ENCODE measurements at regions not wholly inside any gene's neighbourhood (a gene's known extent, or its start where the extent isn't known, plus 50 kb on each side); places are given as distances from the start of the nearest gene placed in this dataset.

DNA sequence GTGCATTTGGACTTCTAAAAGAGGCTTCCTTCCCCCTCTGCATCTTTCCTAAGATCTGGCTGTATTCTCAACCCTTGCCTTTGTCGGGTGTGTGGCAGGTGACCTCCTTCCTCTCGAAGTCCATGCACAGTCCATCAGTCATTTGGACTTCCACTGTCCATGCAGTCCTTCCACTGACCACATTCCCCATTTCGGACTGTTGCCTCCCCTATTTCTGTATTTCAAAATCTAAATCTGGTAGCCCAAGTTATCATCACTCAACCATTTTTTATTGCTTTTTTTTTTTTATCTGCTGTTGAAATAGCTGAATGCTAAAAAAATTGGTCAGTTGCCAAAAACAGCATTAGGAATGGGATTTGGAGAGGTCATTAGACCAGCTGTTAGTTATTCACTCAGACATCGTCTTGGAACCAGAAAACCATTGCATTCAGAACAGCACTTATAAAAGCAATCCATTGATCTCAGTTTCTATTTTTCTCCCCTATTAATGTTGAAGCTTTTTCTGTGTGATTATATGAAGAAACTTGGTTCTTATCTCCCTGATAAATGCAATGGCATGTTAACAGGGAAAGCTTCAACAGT, 575.6 kb downstream of the KIF20B start:
- no peak overlapping the region for H3K4me3 Mint-ChIP-seq (ENCODE audit: low read depth)
- TF ChIP-seq, protein P1, sequence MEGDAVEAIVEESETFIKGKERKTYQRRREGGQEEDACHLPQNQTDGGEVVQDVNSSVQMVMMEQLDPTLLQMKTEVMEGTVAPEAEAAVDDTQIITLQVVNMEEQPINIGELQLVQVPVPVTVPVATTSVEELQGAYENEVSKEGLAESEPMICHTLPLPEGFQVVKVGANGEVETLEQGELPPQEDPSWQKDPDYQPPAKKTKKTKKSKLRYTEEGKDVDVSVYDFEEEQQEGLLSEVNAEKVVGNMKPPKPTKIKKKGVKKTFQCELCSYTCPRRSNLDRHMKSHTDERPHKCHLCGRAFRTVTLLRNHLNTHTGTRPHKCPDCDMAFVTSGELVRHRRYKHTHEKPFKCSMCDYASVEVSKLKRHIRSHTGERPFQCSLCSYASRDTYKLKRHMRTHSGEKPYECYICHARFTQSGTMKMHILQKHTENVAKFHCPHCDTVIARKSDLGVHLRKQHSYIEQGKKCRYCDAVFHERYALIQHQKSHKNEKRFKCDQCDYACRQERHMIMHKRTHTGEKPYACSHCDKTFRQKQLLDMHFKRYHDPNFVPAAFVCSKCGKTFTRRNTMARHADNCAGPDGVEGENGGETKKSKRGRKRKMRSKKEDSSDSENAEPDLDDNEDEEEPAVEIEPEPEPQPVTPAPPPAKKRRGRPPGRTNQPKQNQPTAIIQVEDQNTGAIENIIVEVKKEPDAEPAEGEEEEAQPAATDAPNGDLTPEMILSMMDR (IDR thresholded peaks at IDR 0.05; ENCODE audit: unreplicated experiment): no peak
- H3K36me3 Mint-ChIP-seq (ENCODE audit: insufficient read depth): no peaks in the 10 kb centered on the region
- H3K4me1 Mint-ChIP-seq (ENCODE audit: low read depth): no peaks in the 10 kb centered on the region
- no peak overlapping the region for H3K27ac Mint-ChIP-seq
- no peaks in the 10 kb centered on the region for H3K9me3 Mint-ChIP-seq (ENCODE audit: low read depth)
- no peaks in the 10 kb centered on the region for H3K27me3 Mint-ChIP-seq
- no peak for DNase-seq (ENCODE audit: low spot score, unreplicated experiment)

DNA sequence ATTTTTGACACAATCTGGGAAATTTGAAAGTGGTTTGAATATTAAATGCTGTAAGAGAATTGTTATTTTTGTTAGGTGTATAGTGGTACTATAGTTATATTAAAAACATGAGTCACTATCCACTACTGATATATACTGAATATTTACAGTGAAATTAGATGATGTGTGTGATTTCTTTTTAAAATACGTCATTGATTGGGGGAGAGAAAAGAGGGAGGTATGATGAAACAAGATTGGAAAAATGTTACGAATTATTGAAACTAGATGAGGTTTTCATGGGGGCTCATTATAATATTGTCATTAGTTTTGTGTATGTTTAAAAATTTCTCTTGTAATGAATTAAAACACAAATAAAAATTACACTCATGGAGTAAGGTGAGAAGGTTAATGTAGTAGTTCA, 571.4 kb downstream of the HTR7 start:
- TF ChIP-seq, protein P1 (IDR thresholded peaks at IDR 0.05; ENCODE audit: unreplicated experiment): no peak
- H3K4me3 Mint-ChIP-seq (ENCODE audit: low read depth): no peak overlapping the region
- H3K4me1 Mint-ChIP-seq (ENCODE audit: low read depth): no peaks in the 10 kb centered on the region
- no peaks in the 10 kb centered on the region for H3K27me3 Mint-ChIP-seq
- H3K27ac Mint-ChIP-seq: no peak overlapping the region
- H3K9me3 Mint-ChIP-seq (ENCODE audit: low read depth): no peaks in the 10 kb centered on the region
- no peaks in the 10 kb centered on the region for H3K36me3 Mint-ChIP-seq (ENCODE audit: insufficient read depth)
- no peak for DNase-seq (ENCODE audit: low spot score, unreplicated experiment)

DNA sequence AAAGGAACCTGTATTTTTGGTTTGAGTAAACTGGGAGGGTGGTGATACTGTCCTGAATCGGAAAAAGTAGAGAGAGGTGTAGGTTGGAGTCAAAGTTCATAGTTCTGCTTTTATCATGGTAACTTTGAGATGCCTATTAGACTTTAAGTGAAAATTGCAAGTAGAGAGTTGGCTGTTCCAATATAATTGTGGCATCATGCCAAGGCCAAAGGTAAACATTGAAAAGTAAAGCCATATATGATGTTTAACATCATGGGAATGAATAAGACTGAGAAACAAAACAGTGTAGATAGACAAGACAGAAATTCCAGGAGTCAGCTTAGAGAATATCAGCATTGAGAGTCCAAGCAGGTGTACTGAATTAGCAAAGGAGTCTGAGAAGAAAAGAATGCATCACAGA, 570.9 kb downstream of the HTR7 start:
- no peaks in the 10 kb centered on the region for H3K36me3 Mint-ChIP-seq (ENCODE audit: insufficient read depth)
- TF ChIP-seq, protein P1 (IDR thresholded peaks at IDR 0.05; ENCODE audit: unreplicated experiment): no peak
- no peaks in the 10 kb centered on the region for H3K27me3 Mint-ChIP-seq
- H3K4me3 Mint-ChIP-seq (ENCODE audit: low read depth): no peak overlapping the region
- no peaks in the 10 kb centered on the region for H3K4me1 Mint-ChIP-seq (ENCODE audit: low read depth)
- no peak for DNase-seq (ENCODE audit: low spot score, unreplicated experiment)
- no peak overlapping the region for H3K27ac Mint-ChIP-seq
- no peaks in the 10 kb centered on the region for H3K9me3 Mint-ChIP-seq (ENCODE audit: low read depth)

DNA sequence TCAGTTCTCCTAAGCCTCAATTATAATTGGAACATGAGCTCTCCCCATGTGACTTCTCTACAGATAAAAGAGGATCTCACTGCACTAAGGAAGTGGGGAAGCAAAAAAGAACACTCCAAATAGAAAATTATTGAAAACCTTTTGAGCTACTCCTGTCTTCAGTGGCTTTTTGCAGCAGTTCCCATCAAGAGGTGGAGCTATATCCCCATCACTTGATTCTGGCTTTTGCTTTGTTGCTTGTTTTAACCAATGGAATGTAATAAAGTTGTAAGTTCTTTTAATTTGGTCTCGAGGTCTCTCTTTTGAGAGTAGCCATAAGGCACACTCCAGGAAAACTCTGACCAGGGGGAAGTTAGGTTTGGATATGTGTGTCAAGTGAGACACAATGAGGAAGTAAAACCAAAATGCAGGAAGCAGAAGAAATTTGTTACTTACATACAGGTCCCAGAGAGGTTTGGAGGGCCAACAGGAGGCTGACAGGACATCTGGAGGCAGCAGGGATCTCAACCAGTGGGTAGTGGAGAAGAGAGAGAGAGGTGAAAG, 569.4 kb downstream of the HTR7 start:
- DNase-seq (ENCODE audit: low spot score, unreplicated experiment): no peak
- H3K27ac Mint-ChIP-seq: no peak overlapping the region
- H3K4me3 Mint-ChIP-seq (ENCODE audit: low read depth): no peak overlapping the region
- no peaks in the 10 kb centered on the region for H3K27me3 Mint-ChIP-seq
- no peaks in the 10 kb centered on the region for H3K9me3 Mint-ChIP-seq (ENCODE audit: low read depth)
- TF ChIP-seq, protein P1 (IDR thresholded peaks at IDR 0.05; ENCODE audit: unreplicated experiment): no peak
- no peaks in the 10 kb centered on the region for H3K4me1 Mint-ChIP-seq (ENCODE audit: low read depth)
- no peaks in the 10 kb centered on the region for H3K36me3 Mint-ChIP-seq (ENCODE audit: insufficient read depth)

DNA sequence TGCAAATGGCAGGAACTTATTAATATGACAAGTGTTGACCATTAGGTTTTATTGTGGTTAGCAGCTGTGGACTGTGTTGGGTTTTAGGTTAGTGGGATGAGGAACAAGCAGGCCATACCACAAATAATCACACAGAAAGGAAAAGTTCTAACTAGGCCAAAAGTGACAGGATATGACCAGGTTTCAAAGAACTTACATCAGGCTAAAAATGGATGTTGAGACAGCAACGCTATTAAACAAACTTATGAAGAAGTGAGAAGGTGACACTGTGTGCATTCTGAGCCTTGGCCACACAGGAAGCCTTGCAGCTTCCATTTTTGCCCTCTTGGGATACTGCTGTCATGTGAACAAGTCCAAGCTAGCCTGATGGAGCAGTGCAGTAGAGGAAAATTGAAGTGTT, 568.8 kb downstream of the HTR7 start:
- no peaks in the 10 kb centered on the region for H3K9me3 Mint-ChIP-seq (ENCODE audit: low read depth)
- no peaks in the 10 kb centered on the region for H3K36me3 Mint-ChIP-seq (ENCODE audit: insufficient read depth)
- H3K4me3 Mint-ChIP-seq (ENCODE audit: low read depth): no peak overlapping the region
- TF ChIP-seq, protein P1 (IDR thresholded peaks at IDR 0.05; ENCODE audit: unreplicated experiment): no peak
- H3K4me1 Mint-ChIP-seq (ENCODE audit: low read depth): no peaks in the 10 kb centered on the region
- DNase-seq (ENCODE audit: low spot score, unreplicated experiment): no peak
- H3K27ac Mint-ChIP-seq: no peak overlapping the region
- H3K27me3 Mint-ChIP-seq: no peaks in the 10 kb centered on the region
